A673 (cell line): ENCODE measurements at regions not wholly inside any gene's neighbourhood (a gene's known extent, or its start where the extent isn't known, plus 50 kb on each side); places are given as distances from the start of the nearest gene placed in this dataset.

Source experiments
- BruUV-seq: library from RNA; stranded (reverse); fragments of 400-500 nt; replicated peaks from 2 replicates; lab custom pipeline; 2021; lab: Mats Ljungman, UMichigan
- CTCF ChIA-PET: fragments of 300-600 bp; sonication (Branson Sonifier 250); formaldehyde crosslinking; loops from one replicate; lab custom pipeline; 2022; ENCODE audit warnings: antibody characterized with exemption; lab: Charles Lee
- POLR2A ChIA-PET: fragments of 300-600 bp; sonication (Branson Sonifier 250); formaldehyde crosslinking; loops from one replicate; lab custom pipeline; 2022; ENCODE audit warnings: antibody characterized with exemption; ENCODE audit not compliant: low non-redundant PET; lab: Charles Lee
- DNase-seq: peaks from one replicate; pipeline ENCODE4 v3.0.0-alpha.2; 2015; ENCODE audit warnings: low spot score
- H3K27ac ChIP-seq: fragments of 200-600 bp; sonication (generic); 2 replicates; pipeline ENCODE4 v1.5.1; 2016; ENCODE audit warnings: mixed run types, low read depth, mild to moderate bottlenecking, mixed read lengths, antibody characterized with exemption, low read length; ENCODE audit not compliant: poor library complexity, severe bottlenecking
- H3K27me3 ChIP-seq: fragments of 200-600 bp; sonication (generic); replicated peaks from 2 replicates; pipeline ENCODE4 v1.6.1; 2017; ENCODE audit warnings: mixed run types, low read depth, mild to moderate bottlenecking, mixed read lengths, antibody characterized with exemption, low read length; ENCODE audit not compliant: insufficient read depth, poor library complexity
- H3K36me3 ChIP-seq: fragments of 200-600 bp; sonication (generic); 2 replicates; pipeline ENCODE4 v1.6.1; 2016; ENCODE audit warnings: mixed run types, mild to moderate bottlenecking, mixed read lengths, antibody characterized with exemption, low read length; ENCODE audit not compliant: insufficient read depth, poor library complexity, severe bottlenecking
- H3K4me1 ChIP-seq: fragments of 200-600 bp; sonication (generic); 2 replicates; pipeline ENCODE4 v1.6.1; 2017; ENCODE audit warnings: mixed run types, mild to moderate bottlenecking, mixed read lengths, antibody characterized with exemption, low read length; ENCODE audit not compliant: insufficient read depth, poor library complexity, severe bottlenecking
- H3K4me3 ChIP-seq: fragments of 200-600 bp; sonication (generic); 2 replicates; pipeline ENCODE4 v1.5.1; 2016; ENCODE audit warnings: low read depth, mixed run types, mild to moderate bottlenecking, mixed read lengths, low read length; ENCODE audit not compliant: poor library complexity, severe bottlenecking
- H3K9me3 ChIP-seq: fragments of 200-600 bp; sonication (generic); 2 replicates; pipeline ENCODE4 v1.6.1; 2016; ENCODE audit warnings: mixed run types, low read depth, mild to moderate bottlenecking, mixed read lengths, antibody characterized with exemption, low read length; ENCODE audit not compliant: poor library complexity, severe bottlenecking
- EZH2 ChIP-seq: fragments of 200-600 bp; sonication (generic); IDR thresholded peaks from 2 replicates; pipeline ENCODE4 v1.6.1; 2017; ENCODE audit warnings: borderline replicate concordance, low read depth, mild to moderate bottlenecking, mixed read lengths, antibody characterized with exemption, low read length; ENCODE audit not compliant: poor library complexity, severe bottlenecking
- intact Hi-C: fragments of 100-400 bp; cut with micrococcal nuclease; formaldehyde crosslinking; loops from one replicate; pipeline ENCODE4 v1.10.0; 2022; ENCODE audit not compliant: unreplicated experiment
- TF ChIP-seq, protein P1 (sequence below): fragments of 300-800, 200-600 bp; sonication (generic); conservative IDR thresholded peaks from 2 replicates; pipeline ENCODE4 v1.5.1; 2017; ENCODE audit warnings: low read depth, mild to moderate bottlenecking, antibody characterized with exemption, low read length, moderate library complexity, mixed read lengths

DNA sequence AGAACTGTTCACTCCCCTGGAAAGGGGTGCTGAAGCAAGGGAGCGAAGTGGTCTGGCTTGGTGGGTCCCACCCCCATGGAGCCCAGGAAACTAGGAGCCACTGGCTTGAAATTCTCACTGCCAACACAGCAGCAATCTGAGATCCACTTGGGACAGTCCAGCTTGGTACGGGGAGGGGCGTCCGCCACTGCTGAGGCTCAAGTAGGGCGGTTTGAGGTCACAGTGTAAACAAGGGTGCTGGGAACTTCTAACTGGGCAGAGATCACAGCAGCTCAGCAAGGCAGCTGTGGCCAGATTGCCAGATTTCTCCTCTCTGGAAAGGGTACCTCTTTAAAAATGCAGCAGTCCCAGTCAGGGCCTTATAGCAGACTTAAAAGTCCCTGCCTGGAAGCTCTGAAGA, 53.9 kb upstream of the GALNTL6 start:
- Histone ChIP-seq H3K9me3 (no peaks in the 10 kb centered on the region), H3K27me3 (peaks cover 5% of the 10 kb centered on the region), H3K36me3 (no peaks in the 10 kb centered on the region), H3K4me1 (no peaks in the 10 kb centered on the region), H3K4me3 (no peak overlapping the region), H3K27ac (no peak overlapping the region)
- CTCF ChIA-PET: no interaction called here
- no peak for DNase-seq
- BruUV-seq: no TSS peak
- POLR2A ChIA-PET: no interaction called here
- intact Hi-C loops: no loop called here
- TF ChIP-seq, protein P1, sequence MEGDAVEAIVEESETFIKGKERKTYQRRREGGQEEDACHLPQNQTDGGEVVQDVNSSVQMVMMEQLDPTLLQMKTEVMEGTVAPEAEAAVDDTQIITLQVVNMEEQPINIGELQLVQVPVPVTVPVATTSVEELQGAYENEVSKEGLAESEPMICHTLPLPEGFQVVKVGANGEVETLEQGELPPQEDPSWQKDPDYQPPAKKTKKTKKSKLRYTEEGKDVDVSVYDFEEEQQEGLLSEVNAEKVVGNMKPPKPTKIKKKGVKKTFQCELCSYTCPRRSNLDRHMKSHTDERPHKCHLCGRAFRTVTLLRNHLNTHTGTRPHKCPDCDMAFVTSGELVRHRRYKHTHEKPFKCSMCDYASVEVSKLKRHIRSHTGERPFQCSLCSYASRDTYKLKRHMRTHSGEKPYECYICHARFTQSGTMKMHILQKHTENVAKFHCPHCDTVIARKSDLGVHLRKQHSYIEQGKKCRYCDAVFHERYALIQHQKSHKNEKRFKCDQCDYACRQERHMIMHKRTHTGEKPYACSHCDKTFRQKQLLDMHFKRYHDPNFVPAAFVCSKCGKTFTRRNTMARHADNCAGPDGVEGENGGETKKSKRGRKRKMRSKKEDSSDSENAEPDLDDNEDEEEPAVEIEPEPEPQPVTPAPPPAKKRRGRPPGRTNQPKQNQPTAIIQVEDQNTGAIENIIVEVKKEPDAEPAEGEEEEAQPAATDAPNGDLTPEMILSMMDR: no peak
- TF ChIP-seq EZH2: no peak

DNA sequence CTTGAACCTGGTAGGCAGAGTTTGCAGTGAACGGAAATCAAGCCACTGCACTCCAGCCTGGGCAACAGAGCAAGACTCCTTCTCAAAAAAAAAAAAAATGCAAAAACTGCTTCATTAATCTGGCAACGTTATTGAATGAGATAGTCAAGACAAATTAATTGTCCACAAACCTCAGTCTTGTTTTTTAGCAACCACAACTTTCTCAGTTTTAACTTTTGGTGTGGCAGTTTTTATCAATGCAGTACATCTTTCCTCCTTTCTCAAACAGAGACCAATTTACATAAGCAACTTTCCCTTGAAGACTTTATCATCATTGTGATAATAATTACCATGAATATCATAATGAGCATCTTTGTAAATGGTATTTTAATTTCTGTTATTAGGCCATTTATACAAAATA, 61.7 kb upstream of the GALNTL6 start:
- no peak for DNase-seq
- no peak overlapping the region for H3K4me3 ChIP-seq
- CTCF ChIA-PET: no interaction called here
- intact Hi-C loops: no loop called here
- POLR2A ChIA-PET: no interaction called here
- no TSS peak for BruUV-seq
- H3K9me3 ChIP-seq: no peaks in the 10 kb centered on the region
- no peak overlapping the region for H3K27ac ChIP-seq
- H3K4me1 ChIP-seq: no peaks in the 10 kb centered on the region
- peaks cover 5% of the 10 kb centered on the region for H3K27me3 ChIP-seq
- TF ChIP-seq, protein P1: no peak
- TF ChIP-seq EZH2: no peak
- H3K36me3 ChIP-seq: no peaks in the 10 kb centered on the region

DNA sequence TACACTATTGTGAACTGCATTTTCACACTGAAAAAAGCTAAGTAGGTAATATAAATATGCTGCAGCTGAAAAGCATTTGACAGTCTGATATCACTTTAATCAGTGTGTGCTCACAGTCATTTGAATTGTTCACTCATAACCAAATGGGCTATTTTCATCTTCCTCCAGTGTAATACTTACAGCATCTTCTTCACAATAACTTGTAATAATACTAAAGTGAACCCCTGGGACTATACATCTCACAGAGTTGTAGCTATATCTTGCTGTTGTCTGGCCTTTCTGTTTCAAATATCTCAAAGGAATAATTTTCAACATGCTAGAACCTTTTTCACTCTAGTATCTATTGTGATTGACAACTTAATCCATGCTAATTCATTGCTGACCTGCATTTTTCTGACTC, 66.8 kb upstream of the GALNTL6 start:
- intact Hi-C loops: no loop called here
- no peak overlapping the region for H3K27ac ChIP-seq
- no peak for DNase-seq
- no TSS peak for BruUV-seq
- H3K4me1 ChIP-seq: no peaks in the 10 kb centered on the region
- no peak overlapping the region for H3K4me3 ChIP-seq
- no peaks in the 10 kb centered on the region for H3K36me3 ChIP-seq
- POLR2A ChIA-PET: no interaction called here
- TF ChIP-seq, protein P1: no peak
- TF ChIP-seq EZH2: no peak
- H3K27me3 ChIP-seq: peaks cover 16% of the 10 kb centered on the region
- H3K9me3 ChIP-seq: no peaks in the 10 kb centered on the region
- CTCF ChIA-PET: no interaction called here
